Endothelial cell (in vitro differentiated cells): ENCODE measurements at regions not wholly inside any gene's neighbourhood (a gene's known extent, or its start where the extent isn't known, plus 50 kb on each side); places are given as distances from the start of the nearest gene placed in this dataset.

Source experiments
- DNase-seq: peaks from one replicate; pipeline ENCODE4 v3.0.0; 2021; ENCODE audit warnings: low spot score
- H3K27ac Mint-ChIP-seq: one replicate; pipeline ENCODE4 v1.8.0; 2021; ENCODE audit warnings: mixed read lengths, inconsistent platforms; ENCODE audit not compliant: unreplicated experiment
- H3K27me3 Mint-ChIP-seq: one replicate; pipeline ENCODE4 v1.8.0; 2021; ENCODE audit warnings: mild to moderate bottlenecking, moderate library complexity, mixed read lengths, inconsistent platforms; ENCODE audit not compliant: unreplicated experiment
- H3K36me3 Mint-ChIP-seq: one replicate; pipeline ENCODE4 v1.8.0; 2021; ENCODE audit warnings: mild to moderate bottlenecking, low read depth, mixed read lengths, inconsistent platforms; ENCODE audit not compliant: unreplicated experiment
- H3K4me1 Mint-ChIP-seq: one replicate; pipeline ENCODE4 v1.8.0; 2021; ENCODE audit warnings: mild to moderate bottlenecking, mixed read lengths, inconsistent platforms; ENCODE audit not compliant: unreplicated experiment
- H3K4me3 Mint-ChIP-seq: one replicate; pipeline ENCODE4 v1.8.0; 2021; ENCODE audit warnings: mild to moderate bottlenecking, mixed read lengths, inconsistent platforms; ENCODE audit not compliant: unreplicated experiment
- H3K9me3 Mint-ChIP-seq: one replicate; pipeline ENCODE4 v1.8.0; 2021; ENCODE audit warnings: mixed read lengths, inconsistent platforms; ENCODE audit not compliant: unreplicated experiment
- TF ChIP-seq, protein P1 (sequence below): fragments of 200-600 bp; sonication (generic); IDR thresholded peaks from one replicate; pipeline ENCODE4 v1.5.0; 2021; ENCODE audit warnings: antibody characterized with exemption; ENCODE audit not compliant: unreplicated experiment

DNA sequence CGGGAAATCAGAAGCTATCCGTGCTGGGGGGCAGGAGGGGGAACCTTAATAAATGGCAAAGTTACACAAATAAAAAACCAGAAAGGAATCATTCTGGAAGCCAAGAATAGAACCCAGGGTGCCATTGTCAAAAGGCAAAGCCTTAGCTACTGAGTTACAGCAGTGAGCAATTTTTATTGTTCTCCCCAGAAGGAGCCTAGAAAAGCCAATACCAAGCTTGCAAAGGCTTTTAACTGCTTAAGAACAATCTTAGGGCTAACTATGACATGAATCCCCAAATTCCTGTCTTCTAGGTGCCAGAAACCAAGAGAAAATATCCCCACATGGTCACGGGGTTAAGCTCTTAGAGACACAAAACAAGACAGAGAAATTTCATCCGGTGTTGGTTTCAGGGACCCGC, 482.7 kb downstream of the CCSER2 start:
- Mint-ChIP-seq H3K36me3 (no peaks in the 10 kb centered on the region), H3K4me3 (no peak overlapping the region), H3K9me3 (no peaks in the 10 kb centered on the region), H3K27me3 (no peaks in the 10 kb centered on the region), H3K27ac (no peak overlapping the region), H3K4me1 (no peaks in the 10 kb centered on the region)
- TF ChIP-seq, protein P1, sequence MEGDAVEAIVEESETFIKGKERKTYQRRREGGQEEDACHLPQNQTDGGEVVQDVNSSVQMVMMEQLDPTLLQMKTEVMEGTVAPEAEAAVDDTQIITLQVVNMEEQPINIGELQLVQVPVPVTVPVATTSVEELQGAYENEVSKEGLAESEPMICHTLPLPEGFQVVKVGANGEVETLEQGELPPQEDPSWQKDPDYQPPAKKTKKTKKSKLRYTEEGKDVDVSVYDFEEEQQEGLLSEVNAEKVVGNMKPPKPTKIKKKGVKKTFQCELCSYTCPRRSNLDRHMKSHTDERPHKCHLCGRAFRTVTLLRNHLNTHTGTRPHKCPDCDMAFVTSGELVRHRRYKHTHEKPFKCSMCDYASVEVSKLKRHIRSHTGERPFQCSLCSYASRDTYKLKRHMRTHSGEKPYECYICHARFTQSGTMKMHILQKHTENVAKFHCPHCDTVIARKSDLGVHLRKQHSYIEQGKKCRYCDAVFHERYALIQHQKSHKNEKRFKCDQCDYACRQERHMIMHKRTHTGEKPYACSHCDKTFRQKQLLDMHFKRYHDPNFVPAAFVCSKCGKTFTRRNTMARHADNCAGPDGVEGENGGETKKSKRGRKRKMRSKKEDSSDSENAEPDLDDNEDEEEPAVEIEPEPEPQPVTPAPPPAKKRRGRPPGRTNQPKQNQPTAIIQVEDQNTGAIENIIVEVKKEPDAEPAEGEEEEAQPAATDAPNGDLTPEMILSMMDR: no peak
- no peak for DNase-seq

- H3K9me3 Mint-ChIP-seq: no peaks in the 10 kb centered on the region
- H3K27me3 Mint-ChIP-seq: peaks cover 1% of the 10 kb centered on the region
- H3K36me3 Mint-ChIP-seq: no peaks in the 10 kb centered on the region
- no peak overlapping the region for H3K4me3 Mint-ChIP-seq
- TF ChIP-seq, protein P1: no peak
- no peaks in the 10 kb centered on the region for H3K4me1 Mint-ChIP-seq
- DNase-seq: no peak
- no peak overlapping the region for H3K27ac Mint-ChIP-seq
These were observed 490.6 kb downstream of the CCSER2 start for GRCh38 chr10:84818961-84819360.

DNA sequence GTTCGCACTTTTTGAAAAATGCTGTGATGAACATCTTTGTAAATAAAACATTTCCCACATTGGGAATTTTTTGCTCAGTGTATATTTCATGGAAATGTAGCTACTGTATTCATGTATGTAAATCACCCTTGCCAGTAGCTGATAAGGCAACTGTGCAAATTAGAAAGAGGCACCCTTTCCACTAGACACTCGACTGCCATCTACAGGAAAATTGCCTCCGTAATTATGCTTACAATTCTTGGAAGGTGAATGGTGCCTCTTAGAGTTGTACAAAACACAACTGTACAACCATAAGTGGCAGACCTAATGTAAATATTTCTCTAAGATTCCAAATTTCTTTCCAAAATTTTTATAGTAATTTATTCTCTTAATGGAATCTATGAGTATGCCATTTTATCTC, 491.7 kb downstream of the CCSER2 start:
- no peaks in the 10 kb centered on the region for H3K4me1 Mint-ChIP-seq
- H3K27ac Mint-ChIP-seq: no peak overlapping the region
- H3K27me3 Mint-ChIP-seq: peaks cover 1% of the 10 kb centered on the region
- no peak overlapping the region for H3K4me3 Mint-ChIP-seq
- no peak for DNase-seq
- H3K36me3 Mint-ChIP-seq: no peaks in the 10 kb centered on the region
- TF ChIP-seq, protein P1: no peak
- no peaks in the 10 kb centered on the region for H3K9me3 Mint-ChIP-seq

- Mint-ChIP-seq H3K9me3 (no peaks in the 10 kb centered on the region), H3K27ac (no peak overlapping the region), H3K4me1 (no peaks in the 10 kb centered on the region), H3K27me3 (peaks cover 1% of the 10 kb centered on the region), H3K4me3 (no peak overlapping the region), H3K36me3 (no peaks in the 10 kb centered on the region)
- DNase-seq: no peak
- TF ChIP-seq, protein P1: no peak
These were observed 492.2 kb downstream of the CCSER2 start for GRCh38 chr10:84820596-84820995.

GRCh38 chr10:84822931-84823630, 494.7 kb downstream of the CCSER2 start:
- no peaks in the 10 kb centered on the region for H3K36me3 Mint-ChIP-seq
- H3K27ac Mint-ChIP-seq: no peak overlapping the region
- no peaks in the 10 kb centered on the region for H3K27me3 Mint-ChIP-seq
- DNase-seq: no peak
- H3K4me1 Mint-ChIP-seq: no peaks in the 10 kb centered on the region
- no peaks in the 10 kb centered on the region for H3K9me3 Mint-ChIP-seq
- TF ChIP-seq, protein P1: no peak
- no peak overlapping the region for H3K4me3 Mint-ChIP-seq
